ENCODE measurements at regions not wholly inside any gene's neighbourhood (a gene's known extent, or its start where the extent isn't known, plus 50 kb on each side); places are given as distances from the start of the nearest gene placed in this dataset.

GRCh38 chr1:193321242-193321840 lies 134.9 kb upstream of the B3GALT2 start:
- Mint-ChIP-seq H3K4me3 (no peak overlapping the region), H3K27ac (no peak overlapping the region), H3K4me1 (no peaks in the 10 kb centered on the region), H3K27me3 (ENCODE audit: low read depth, poor library complexity) (no peaks in the 10 kb centered on the region), H3K36me3 (ENCODE audit: low read depth) (no peaks in the 10 kb centered on the region), H3K9me3 (peaks cover 40% of the 10 kb centered on the region)
- DNase-seq, result no peak
- TF ChIP-seq, protein P1, sequence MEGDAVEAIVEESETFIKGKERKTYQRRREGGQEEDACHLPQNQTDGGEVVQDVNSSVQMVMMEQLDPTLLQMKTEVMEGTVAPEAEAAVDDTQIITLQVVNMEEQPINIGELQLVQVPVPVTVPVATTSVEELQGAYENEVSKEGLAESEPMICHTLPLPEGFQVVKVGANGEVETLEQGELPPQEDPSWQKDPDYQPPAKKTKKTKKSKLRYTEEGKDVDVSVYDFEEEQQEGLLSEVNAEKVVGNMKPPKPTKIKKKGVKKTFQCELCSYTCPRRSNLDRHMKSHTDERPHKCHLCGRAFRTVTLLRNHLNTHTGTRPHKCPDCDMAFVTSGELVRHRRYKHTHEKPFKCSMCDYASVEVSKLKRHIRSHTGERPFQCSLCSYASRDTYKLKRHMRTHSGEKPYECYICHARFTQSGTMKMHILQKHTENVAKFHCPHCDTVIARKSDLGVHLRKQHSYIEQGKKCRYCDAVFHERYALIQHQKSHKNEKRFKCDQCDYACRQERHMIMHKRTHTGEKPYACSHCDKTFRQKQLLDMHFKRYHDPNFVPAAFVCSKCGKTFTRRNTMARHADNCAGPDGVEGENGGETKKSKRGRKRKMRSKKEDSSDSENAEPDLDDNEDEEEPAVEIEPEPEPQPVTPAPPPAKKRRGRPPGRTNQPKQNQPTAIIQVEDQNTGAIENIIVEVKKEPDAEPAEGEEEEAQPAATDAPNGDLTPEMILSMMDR (IDR thresholded peaks at IDR 0.05), result no peak

DNA sequence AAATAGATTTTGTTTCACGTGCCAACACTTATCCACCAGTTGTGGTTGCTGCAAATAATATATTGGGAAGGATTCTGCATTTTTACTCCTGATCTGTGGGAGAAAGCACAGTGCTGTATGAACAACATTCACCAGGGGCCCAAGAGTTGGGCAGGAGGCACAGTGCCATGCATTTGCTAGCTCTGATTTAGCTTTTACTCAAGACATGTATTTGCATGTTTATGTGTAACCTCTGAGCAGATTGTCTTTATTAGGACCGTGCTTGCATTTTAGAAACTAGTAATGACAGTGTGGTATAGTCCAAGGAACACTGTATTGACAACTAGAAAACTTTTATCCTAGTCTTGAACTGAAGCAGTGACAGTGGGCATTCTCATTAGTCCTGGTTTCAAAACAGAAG lies 133.9 kb upstream of the B3GALT2 start:
- Mint-ChIP-seq H3K9me3 (peaks cover 34% of the 10 kb centered on the region), H3K27me3 (ENCODE audit: low read depth, poor library complexity) (no peaks in the 10 kb centered on the region), H3K36me3 (ENCODE audit: low read depth) (no peaks in the 10 kb centered on the region), H3K4me1 (no peaks in the 10 kb centered on the region), H3K4me3 (no peak overlapping the region), H3K27ac (no peak overlapping the region)
- TF ChIP-seq, protein P1 (IDR thresholded peaks at IDR 0.05), result no peak
- DNase-seq, result no peak

GRCh38 chr1:193318347-193318746 lies 131.9 kb upstream of the B3GALT2 start:
- Mint-ChIP-seq H3K9me3 (peaks cover 19% of the 10 kb centered on the region), H3K27me3 (ENCODE audit: low read depth, poor library complexity) (no peaks in the 10 kb centered on the region), H3K4me3 (no peak overlapping the region), H3K4me1 (no peaks in the 10 kb centered on the region), H3K27ac (no peak overlapping the region), H3K36me3 (ENCODE audit: low read depth) (no peaks in the 10 kb centered on the region)
- TF ChIP-seq, protein P1 (IDR thresholded peaks at IDR 0.05), result no peak
- no peak for DNase-seq

DNA sequence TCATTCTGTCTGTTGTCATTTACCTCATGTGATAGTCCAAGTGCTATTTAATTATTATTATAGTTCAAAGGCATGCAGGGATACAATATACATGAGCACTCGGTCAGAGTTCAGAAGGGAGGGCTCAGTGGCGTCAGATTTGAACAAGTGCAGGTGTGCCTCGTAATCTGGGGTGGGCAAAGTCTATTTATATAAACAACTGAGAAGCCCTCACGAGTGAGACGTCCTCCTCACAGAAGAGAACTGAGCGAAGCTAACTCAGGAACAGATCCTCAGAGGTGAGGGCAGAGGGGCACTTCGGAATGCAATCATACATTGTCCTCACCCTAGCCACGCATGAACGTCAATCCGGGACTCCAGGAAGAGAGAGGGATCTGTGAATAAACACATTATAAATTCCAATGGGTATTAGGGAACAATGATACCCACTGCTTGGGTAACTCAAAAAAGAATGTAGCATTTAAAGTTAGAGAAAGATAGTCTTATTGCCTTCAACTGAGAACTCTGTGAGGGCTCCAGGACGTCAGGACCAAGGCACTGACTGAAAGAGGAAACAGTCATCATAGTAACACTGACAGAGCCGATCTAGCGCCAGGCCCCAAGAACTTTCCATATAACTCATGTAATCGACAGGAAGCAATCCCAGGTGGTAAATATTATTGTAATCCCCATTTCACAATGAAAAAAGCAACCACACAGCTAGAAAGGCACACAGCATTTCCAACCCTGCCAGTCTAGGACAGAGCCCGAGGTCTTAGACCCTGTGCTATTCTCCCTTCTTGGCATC lies 127.1 kb upstream of the B3GALT2 start:
- no peak for DNase-seq
- Mint-ChIP-seq H3K27me3 (ENCODE audit: low read depth, poor library complexity) (no peaks in the 10 kb centered on the region), H3K36me3 (ENCODE audit: low read depth) (no peaks in the 10 kb centered on the region), H3K4me1 (peaks cover 10% of the 10 kb centered on the region), H3K4me3 (no peak overlapping the region), H3K9me3 (peaks cover 8% of the 10 kb centered on the region), H3K27ac (no peak overlapping the region)
- TF ChIP-seq, protein P1 (IDR thresholded peaks at IDR 0.05), result no peak

- Mint-ChIP-seq H3K36me3 (ENCODE audit: low read depth) (no peaks in the 10 kb centered on the region), H3K27ac (no peak overlapping the region), H3K4me1 (peaks cover 14% of the 10 kb centered on the region), H3K27me3 (ENCODE audit: low read depth, poor library complexity) (no peaks in the 10 kb centered on the region), H3K4me3 (no peak overlapping the region), H3K9me3 (peaks cover 4% of the 10 kb centered on the region)
- DNase-seq, result no peak
- TF ChIP-seq, protein P1 (IDR thresholded peaks at IDR 0.05), result no peak
Observed at GRCh38 chr1:193312432-193312831, 126.0 kb upstream of the B3GALT2 start.
